ENCODE measurements at regions not wholly inside any gene's neighbourhood (a gene's known extent, or its start where the extent isn't known, plus 50 kb on each side); places are given as distances from the start of the nearest gene placed in this dataset.

DNA sequence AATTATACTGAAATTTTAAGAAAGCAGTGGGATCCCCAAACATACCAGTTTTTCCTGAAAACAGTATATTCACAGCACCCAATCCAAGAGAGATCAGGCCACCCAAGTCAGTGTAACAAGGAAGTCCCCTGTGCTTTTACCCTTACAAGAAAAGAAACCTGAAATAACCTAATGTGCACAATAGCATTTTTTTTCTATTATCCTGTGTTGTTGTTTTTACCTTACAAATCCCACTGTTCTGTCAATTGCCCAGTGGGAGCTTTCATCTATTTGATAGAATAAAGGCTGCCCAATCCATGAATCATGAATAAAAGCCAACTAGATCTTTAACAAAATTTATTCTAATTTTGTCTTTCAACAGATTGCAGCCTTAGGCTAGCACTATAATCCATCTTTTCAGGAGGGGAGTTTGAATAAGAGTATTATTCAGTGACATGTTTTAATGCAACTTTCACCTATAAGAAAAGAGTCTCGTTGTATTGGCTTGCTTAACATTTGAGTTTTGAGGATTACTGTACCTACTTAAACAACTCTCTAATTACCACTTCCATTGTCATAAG is 457.4 kb downstream of the TRHDE start:
- TF ChIP-seq, protein P1, sequence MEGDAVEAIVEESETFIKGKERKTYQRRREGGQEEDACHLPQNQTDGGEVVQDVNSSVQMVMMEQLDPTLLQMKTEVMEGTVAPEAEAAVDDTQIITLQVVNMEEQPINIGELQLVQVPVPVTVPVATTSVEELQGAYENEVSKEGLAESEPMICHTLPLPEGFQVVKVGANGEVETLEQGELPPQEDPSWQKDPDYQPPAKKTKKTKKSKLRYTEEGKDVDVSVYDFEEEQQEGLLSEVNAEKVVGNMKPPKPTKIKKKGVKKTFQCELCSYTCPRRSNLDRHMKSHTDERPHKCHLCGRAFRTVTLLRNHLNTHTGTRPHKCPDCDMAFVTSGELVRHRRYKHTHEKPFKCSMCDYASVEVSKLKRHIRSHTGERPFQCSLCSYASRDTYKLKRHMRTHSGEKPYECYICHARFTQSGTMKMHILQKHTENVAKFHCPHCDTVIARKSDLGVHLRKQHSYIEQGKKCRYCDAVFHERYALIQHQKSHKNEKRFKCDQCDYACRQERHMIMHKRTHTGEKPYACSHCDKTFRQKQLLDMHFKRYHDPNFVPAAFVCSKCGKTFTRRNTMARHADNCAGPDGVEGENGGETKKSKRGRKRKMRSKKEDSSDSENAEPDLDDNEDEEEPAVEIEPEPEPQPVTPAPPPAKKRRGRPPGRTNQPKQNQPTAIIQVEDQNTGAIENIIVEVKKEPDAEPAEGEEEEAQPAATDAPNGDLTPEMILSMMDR (IDR thresholded peaks at IDR 0.05), result no peak
- TF ChIP-seq POLR2A (IDR thresholded peaks at IDR 0.05), result no peak
- TF ChIP-seq POLR2AphosphoS5 (IDR thresholded peaks at IDR 0.05), result no peak
- TF ChIP-seq EP300 (IDR thresholded peaks at IDR 0.05), result no peak
